Peyer's patch (tissue), 4 donors: ENCODE measurements at regions not wholly inside any gene's neighbourhood (a gene's known extent, or its start where the extent isn't known, plus 50 kb on each side); places are given as distances from the start of the nearest gene placed in this dataset.

Experiments used
- DNase-seq, 3 donors: peaks; one replicate each; pipeline ENCODE4 v3.0.0-alpha.2; 2017 to 2019
- H3K27ac ChIP-seq, 4 donors: fragments of 200-600 bp; sonication (generic); one replicate each; pipeline ENCODE4 v1.5.1; 2016 to 2019
- H3K27me3 ChIP-seq, 2 donors: fragments of 200-600 bp; sonication (generic); one replicate each; pipeline ENCODE4 v1.5.1; 2019
- H3K36me3 ChIP-seq, 3 donors: fragments of 200-600 bp; sonication (generic); one replicate each; pipeline ENCODE4 v1.5.1; 2016 to 2019
- H3K4me1 ChIP-seq, 4 donors: fragments of 200-600 bp; sonication (generic); one replicate each; pipeline ENCODE4 v1.5.1; 2016 to 2019
- H3K4me3 ChIP-seq, 4 donors: fragments of 200-600 bp; sonication (generic); 1 replicate in 3 of 4; 2 replicates in 1 of 4; pipeline ENCODE4 v1.5.1; 2016 to 2019; ENCODE audit warnings: mild to moderate bottlenecking in 1 of 4
- H3K9me3 ChIP-seq, 4 donors: fragments of 200-600 bp; sonication (generic); one replicate each; pipeline ENCODE4 v1.5.1; 2016 to 2019; ENCODE audit warnings: mild to moderate bottlenecking in 1 of 4
- POLR2A ChIP-seq, 2 donors: fragments of 450-650 bp; IDR thresholded peaks; one replicate each; pipeline ENCODE4 v1.5.1; 2017; ENCODE audit warnings: antibody characterized with exemption in 2 of 2, mild to moderate bottlenecking in 2 of 2, moderate library complexity in 2 of 2
- TF ChIP-seq, protein P1 (sequence below), 6 experiments: fragments of 450-650 bp in 4 of 6; fragments of 200-600 bp in 2 of 6; sonication (generic) in 1 of 6; IDR thresholded peaks; one replicate each; pipeline ENCODE4 v1.5.1; 2017 to 2019; ENCODE audit warnings: antibody characterized with exemption in 6 of 6, mild to moderate bottlenecking in 3 of 6, moderate library complexity in 1 of 6

DNA sequence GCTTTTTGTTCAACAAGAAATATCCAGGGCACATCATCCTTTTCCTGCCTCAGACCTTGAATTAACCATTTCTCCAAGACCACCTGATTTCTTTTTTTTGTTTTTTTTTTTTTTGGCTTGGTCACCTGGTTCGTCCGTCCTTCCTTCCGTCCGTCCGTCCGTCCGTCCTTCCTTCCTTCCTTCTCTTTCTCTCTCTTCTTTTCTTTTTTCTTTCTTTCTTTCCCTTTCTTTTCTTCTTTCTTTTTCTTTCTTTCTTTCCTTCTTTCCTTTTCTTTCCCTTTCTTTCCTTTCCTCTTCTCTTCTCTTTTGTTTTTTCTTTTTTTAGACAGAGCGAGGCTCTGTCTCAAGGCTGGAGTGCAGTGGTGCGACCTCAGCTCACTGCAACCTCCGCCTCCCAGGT is 80.7 kb downstream of the TET3 start:
- TF ChIP-seq, protein P1, sequence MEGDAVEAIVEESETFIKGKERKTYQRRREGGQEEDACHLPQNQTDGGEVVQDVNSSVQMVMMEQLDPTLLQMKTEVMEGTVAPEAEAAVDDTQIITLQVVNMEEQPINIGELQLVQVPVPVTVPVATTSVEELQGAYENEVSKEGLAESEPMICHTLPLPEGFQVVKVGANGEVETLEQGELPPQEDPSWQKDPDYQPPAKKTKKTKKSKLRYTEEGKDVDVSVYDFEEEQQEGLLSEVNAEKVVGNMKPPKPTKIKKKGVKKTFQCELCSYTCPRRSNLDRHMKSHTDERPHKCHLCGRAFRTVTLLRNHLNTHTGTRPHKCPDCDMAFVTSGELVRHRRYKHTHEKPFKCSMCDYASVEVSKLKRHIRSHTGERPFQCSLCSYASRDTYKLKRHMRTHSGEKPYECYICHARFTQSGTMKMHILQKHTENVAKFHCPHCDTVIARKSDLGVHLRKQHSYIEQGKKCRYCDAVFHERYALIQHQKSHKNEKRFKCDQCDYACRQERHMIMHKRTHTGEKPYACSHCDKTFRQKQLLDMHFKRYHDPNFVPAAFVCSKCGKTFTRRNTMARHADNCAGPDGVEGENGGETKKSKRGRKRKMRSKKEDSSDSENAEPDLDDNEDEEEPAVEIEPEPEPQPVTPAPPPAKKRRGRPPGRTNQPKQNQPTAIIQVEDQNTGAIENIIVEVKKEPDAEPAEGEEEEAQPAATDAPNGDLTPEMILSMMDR (IDR thresholded peaks at IDR 0.05) = no peak
- no peak for TF ChIP-seq POLR2A (IDR thresholded peaks at IDR 0.05)
- no peaks in the 10 kb centered on the region for H3K36me3 ChIP-seq
- H3K4me1 ChIP-seq = no peaks in the 10 kb centered on the region
- H3K27me3 ChIP-seq = no peaks in the 10 kb centered on the region
- H3K4me3 ChIP-seq = no peak overlapping the region
- no peak for DNase-seq
- no peak overlapping the region for H3K27ac ChIP-seq
- no peaks in the 10 kb centered on the region for H3K9me3 ChIP-seq

DNA sequence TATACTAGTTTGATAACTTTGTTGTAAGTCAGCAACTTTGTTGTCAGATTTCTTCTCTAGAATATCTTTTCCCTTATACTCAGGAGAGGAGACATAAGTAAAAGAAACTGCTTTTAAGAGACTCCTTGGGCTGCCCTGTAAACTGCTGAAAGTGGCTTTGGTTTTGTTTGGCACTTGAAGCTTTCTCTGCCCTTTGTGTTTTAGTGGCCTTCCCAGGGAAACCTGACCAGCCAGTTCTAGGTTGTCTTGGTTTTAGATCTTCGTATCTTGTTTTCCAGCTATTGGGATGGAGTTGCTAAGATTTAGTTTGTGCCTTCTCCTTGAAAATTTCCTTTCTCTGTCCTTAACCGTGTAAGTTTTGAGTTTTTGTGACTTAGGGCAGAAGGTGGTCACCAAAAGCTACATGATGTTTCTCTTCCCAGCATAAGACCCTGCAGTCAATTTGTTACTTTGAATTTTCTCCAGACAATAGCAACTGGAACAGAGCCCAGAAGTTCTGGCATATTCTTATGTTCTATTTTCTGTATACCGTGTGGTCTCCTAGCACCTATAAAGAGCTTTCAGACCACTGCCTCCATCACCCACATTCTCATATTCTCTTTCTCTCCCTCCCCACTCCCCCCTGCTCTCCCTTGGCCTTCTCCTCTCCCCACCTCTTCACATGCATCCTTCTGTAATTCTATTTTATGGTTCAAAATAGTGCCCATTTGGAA is 81.1 kb downstream of the BOLA3 start:
- H3K4me1 ChIP-seq = no peaks in the 10 kb centered on the region
- DNase-seq = no peak
- no peaks in the 10 kb centered on the region for H3K27me3 ChIP-seq
- TF ChIP-seq POLR2A (IDR thresholded peaks at IDR 0.05) = no peak
- TF ChIP-seq, protein P1 (IDR thresholded peaks at IDR 0.05) = no peak
- no peak overlapping the region for H3K27ac ChIP-seq
- no peaks in the 10 kb centered on the region for H3K36me3 ChIP-seq
- no peaks in the 10 kb centered on the region for H3K9me3 ChIP-seq
- H3K4me3 ChIP-seq = no peak overlapping the region

DNA sequence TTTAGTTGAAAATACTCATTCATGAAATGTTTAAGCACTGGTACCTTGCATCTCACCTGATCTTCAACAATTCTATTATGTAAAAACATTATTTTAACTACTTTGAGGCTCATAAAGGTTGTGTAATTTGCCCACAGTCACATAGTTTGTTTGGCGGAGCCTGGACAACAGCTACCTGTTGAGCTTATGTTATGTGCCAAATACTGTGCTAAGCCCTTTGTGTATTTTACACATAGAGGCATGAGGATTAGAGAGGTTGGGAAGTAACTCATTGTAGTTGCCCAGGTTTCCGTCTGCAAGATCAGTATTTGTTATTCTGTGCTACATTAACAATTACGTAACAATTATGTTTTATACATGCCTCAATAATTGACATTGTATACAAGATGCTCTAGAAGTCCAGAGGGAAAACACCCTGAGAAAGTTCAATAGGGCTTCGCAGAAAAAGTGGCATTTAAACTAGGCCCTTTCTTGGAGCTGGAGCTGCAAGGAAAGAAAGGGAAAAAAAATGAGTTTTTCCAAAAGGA is 80.4 kb downstream of the BOLA3 start:
- Histone ChIP-seq H3K27ac (no peak overlapping the region), H3K36me3 (no peaks in the 10 kb centered on the region), H3K4me1 (no peaks in the 10 kb centered on the region), H3K9me3 (no peaks in the 10 kb centered on the region), H3K4me3 (no peak overlapping the region), H3K27me3 (no peaks in the 10 kb centered on the region)
- TF ChIP-seq POLR2A (IDR thresholded peaks at IDR 0.05) = no peak
- TF ChIP-seq, protein P1 (IDR thresholded peaks at IDR 0.05) = no peak
- DNase-seq = no peak

DNA sequence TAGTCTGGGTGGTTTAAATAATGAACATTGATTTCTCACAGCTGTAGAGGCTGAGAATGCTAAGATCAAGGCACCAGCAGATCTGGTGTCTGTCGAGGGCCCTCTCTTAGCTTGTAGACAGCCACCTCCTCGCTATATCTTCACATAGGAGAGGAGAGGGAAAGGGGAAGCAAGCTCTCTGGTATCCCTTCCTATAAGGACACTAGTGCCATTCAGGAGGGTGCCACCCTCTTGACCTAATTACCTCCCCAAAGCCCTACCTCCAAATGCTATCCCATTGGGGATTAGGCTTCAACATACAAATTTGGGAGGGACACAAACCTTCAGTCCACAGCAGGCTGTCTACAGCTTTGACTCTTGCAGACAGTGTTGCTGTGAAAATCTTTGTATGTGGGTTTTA is 76.7 kb downstream of the BOLA3 start:
- Histone ChIP-seq H3K4me1 (no peaks in the 10 kb centered on the region), H3K27ac (no peak overlapping the region), H3K36me3 (peaks cover 0 to 17% (median 0%) of the 10 kb centered on the region in 3 donors), H3K9me3 (no peaks in the 10 kb centered on the region), H3K4me3 (no peak overlapping the region), H3K27me3 (no peaks in the 10 kb centered on the region)
- no peak for DNase-seq
- TF ChIP-seq POLR2A (IDR thresholded peaks at IDR 0.05) = no peak
- TF ChIP-seq, protein P1 (IDR thresholded peaks at IDR 0.05) = no peak

DNA sequence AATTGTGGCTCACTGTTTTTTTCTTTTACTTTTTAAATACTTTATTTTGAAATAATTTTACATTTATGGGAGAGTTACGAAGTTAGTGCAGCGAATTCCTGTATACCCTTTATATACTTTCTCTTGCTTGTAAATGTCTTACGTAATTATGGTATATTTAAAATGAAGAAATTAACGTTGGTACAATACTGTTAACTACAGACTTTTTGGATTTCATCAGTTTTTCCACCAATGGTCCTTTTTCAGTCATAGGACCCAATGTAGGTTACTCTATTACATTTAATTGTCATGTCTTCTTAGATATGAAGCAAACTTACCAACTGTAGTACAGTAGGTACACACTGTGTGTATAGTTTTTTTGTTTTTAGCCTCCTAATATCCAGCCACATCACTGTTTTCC is 76.3 kb downstream of the BOLA3 start:
- no peaks in the 10 kb centered on the region for H3K9me3 ChIP-seq

More for the DNA sequence above, 76.3 kb downstream of the BOLA3 start:
- no peak for DNase-seq
- TF ChIP-seq, protein P1 (IDR thresholded peaks at IDR 0.05) = no peak
- TF ChIP-seq POLR2A (IDR thresholded peaks at IDR 0.05) = no peak
- no peak overlapping the region for H3K27ac ChIP-seq
- no peaks in the 10 kb centered on the region for H3K4me1 ChIP-seq
- H3K4me3 ChIP-seq = no peak overlapping the region
- peaks cover 0 to 17% (median 0%) of the 10 kb centered on the region in 3 donors for H3K36me3 ChIP-seq
- no peaks in the 10 kb centered on the region for H3K27me3 ChIP-seq
